HG02623 (cell line): ENCODE measurements at regions not wholly inside any gene's neighbourhood (a gene's known extent, or its start where the extent isn't known, plus 50 kb on each side); places are given as distances from the start of the nearest gene placed in this dataset.
"Not testable (repeated sequence)": the region's sequence is repeated elsewhere in the genome, so short reads cannot be mapped to it uniquely, and the experiment has no call there.

Experiments
- ATAC-seq: cut with Tn5 transposase; IDR thresholded peaks from one replicate; pipeline ENCODE4 v1.9.1; 2021; ENCODE audit warnings: moderate library complexity; ENCODE audit not compliant: unreplicated experiment

GRCh38 chr12:131660401-131660800, 50.5 kb upstream of the SFSWAP start:
- not testable (repeated sequence) for ATAC-seq
